ENCODE measurements at regions not wholly inside any gene's neighbourhood (a gene's known extent, or its start where the extent isn't known, plus 50 kb on each side); places are given as distances from the start of the nearest gene placed in this dataset.

DNA sequence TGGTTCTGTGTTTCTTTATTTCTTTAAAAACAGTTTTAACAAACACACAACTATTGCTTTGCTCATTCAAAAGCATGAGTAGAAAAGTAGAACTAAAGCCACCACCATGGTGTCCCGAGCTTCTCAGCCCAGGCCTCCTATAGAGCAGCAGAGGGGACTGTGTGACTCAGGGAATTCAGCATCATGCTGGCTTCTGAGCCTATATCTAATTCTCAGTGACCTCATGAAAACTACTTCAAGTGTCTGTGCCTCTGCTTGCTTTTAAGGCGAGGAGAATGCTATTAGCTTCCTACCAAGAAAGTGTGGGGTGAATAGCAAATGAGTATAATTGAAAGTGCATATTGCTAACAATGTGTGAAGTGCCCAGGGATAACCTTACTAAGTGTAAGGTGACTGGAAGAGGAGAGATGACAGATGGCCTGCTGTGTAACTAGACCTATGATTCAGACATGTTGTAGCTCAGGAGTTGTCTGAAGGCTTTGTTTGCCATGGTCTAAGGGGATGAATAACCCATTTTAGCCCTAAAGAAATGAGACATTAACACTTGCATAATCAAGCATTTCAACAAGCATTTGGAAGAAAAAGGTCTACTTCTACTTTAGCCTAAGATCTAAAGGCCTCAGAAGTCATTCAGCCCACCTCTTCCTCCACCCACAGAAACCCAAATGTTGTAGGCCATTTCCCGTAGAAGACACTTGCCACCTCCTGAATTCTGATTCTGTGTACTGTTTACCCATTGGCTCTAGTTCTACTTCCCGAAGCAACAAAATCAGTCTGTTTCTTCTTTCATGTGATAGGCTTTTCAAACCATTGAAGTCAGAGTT is 121.5 kb upstream of the ARG1 start:
- in situ Hi-C loops (cut with MboI; ENCODE audit: low pct_unique_long_range_greater_than_20kb, low sequenced_read_pairs, unreplicated experiment), result no loop called here
- TF ChIP-seq, protein P1, sequence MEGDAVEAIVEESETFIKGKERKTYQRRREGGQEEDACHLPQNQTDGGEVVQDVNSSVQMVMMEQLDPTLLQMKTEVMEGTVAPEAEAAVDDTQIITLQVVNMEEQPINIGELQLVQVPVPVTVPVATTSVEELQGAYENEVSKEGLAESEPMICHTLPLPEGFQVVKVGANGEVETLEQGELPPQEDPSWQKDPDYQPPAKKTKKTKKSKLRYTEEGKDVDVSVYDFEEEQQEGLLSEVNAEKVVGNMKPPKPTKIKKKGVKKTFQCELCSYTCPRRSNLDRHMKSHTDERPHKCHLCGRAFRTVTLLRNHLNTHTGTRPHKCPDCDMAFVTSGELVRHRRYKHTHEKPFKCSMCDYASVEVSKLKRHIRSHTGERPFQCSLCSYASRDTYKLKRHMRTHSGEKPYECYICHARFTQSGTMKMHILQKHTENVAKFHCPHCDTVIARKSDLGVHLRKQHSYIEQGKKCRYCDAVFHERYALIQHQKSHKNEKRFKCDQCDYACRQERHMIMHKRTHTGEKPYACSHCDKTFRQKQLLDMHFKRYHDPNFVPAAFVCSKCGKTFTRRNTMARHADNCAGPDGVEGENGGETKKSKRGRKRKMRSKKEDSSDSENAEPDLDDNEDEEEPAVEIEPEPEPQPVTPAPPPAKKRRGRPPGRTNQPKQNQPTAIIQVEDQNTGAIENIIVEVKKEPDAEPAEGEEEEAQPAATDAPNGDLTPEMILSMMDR (IDR thresholded peaks at IDR 0.05; ENCODE audit: extremely low read depth, insufficient read depth, missing control alignments), result no peak
- no peak for DNase-seq (ENCODE audit: low spot score)

DNA sequence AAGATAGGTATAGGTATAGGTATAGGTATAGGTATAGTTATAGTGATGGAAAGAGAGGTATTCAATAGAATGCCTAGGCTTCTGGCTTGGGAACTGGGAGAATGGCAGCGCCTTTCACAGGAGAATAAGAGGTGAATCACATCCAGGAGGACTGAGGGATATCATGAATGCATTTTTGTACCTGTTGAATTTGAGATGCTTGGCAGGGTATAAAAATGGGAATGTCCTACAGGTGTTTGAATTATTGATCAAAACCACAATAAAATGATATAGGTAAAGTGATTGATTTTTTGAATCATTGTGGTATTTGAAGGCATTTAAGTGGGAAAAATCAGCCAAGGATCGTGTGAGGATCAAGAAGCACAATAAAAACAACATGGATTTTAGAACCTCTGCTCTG is 119.2 kb upstream of the ARG1 start:
- in situ Hi-C loops (cut with MboI; ENCODE audit: low pct_unique_long_range_greater_than_20kb, low sequenced_read_pairs, unreplicated experiment), result no loop called here
- TF ChIP-seq, protein P1 (IDR thresholded peaks at IDR 0.05; ENCODE audit: extremely low read depth, insufficient read depth, missing control alignments), result no peak
- no peak for DNase-seq (ENCODE audit: low spot score)

DNA sequence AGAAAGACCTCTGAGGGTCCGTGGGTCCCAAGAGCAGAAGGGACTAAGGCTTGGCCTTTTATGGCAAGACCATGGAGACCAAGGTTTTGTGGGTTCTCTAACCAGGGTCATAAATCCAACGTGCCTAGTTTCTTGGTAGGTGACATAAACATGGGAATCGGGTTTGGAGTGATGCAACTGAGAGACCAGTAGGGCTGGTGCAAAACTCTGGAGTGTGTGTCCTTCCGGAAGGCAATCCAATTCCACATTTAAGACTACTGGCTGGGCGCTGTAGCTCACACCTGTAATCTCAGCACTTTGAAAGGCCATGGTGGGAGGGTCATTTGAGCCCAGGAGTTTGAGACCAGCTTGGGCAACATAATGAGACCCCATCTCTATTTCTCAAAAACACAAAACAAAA is 116.5 kb upstream of the ARG1 start:
- TF ChIP-seq, protein P1 (IDR thresholded peaks at IDR 0.05; ENCODE audit: extremely low read depth, insufficient read depth, missing control alignments), result no peak
- no peak for DNase-seq (ENCODE audit: low spot score)
- in situ Hi-C loops (cut with MboI; ENCODE audit: low pct_unique_long_range_greater_than_20kb, low sequenced_read_pairs, unreplicated experiment), result no loop called here

DNA sequence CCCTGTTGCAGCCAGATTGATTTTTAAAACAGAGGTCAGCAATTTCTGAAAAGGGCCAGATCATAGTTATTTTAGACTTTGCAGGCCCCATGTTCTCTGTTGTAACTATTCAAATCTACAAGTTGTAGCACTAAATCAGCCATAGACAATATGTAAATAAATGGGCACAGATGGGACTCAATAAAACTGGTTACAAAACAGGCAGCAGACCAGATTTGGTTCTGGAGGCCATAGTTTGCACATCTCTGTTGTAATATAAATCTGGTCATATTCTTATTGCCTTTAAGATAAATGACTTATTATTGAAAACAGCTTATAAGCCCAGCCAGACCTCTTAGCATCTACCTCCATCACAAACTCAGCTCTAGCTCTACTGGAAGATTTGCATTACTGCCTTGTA is 114.0 kb upstream of the ARG1 start:
- TF ChIP-seq, protein P1 (IDR thresholded peaks at IDR 0.05; ENCODE audit: extremely low read depth, insufficient read depth, missing control alignments), result no peak
- in situ Hi-C loops (cut with MboI; ENCODE audit: low pct_unique_long_range_greater_than_20kb, low sequenced_read_pairs, unreplicated experiment), result no loop called here
- no peak for DNase-seq (ENCODE audit: low spot score)

DNA sequence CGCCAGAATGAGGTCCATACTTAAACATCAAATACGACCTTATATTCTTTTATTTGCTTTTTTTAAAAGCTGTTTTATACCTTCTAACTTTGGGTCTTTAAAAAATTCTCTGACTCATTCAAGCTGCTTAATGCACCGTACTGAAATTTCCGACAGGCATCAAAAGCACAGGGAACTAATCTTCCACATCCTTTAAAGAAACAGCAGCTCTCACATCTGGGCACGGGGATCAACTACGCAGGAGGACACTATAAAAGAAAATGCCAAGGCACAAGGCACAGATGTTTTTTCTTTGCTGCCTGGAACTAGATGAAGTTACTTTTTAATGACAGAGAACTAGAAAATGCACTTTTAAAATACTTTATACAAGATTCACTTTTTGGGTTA is 112.4 kb upstream of the ARG1 start:
- TF ChIP-seq, protein P1 (IDR thresholded peaks at IDR 0.05; ENCODE audit: extremely low read depth, insufficient read depth, missing control alignments), result no peak
- in situ Hi-C loops (cut with MboI; ENCODE audit: low pct_unique_long_range_greater_than_20kb, low sequenced_read_pairs, unreplicated experiment), result no loop called here
- DNase-seq (ENCODE audit: low spot score), result no peak

DNA sequence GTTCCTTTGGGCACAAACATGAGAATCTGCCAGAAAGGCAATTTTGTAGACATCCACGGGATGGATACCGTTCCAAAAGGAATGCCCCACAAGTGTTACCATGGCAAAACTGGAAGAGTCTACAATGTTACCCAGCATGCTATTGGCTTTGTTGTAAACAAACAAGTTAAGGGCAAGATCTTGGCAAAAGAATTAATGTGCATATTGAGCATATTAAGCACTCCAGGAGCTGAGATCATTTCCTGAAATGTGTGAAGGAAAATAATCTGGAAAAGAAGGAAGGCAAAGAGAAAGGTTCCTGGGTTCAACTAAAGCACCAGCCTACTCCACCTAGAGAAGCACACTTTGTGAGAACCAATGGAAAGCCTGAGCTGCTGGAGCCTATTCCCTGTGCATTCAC is 103.9 kb upstream of the ARG1 start:
- TF ChIP-seq, protein P1 (IDR thresholded peaks at IDR 0.05; ENCODE audit: extremely low read depth, insufficient read depth, missing control alignments), result no peak
- DNase-seq (ENCODE audit: low spot score), result no peak
- in situ Hi-C loops (cut with MboI; ENCODE audit: low pct_unique_long_range_greater_than_20kb, low sequenced_read_pairs, unreplicated experiment), result no loop called here
